ENCODE measurements at regions not wholly inside any gene's neighbourhood (a gene's known extent, or its start where the extent isn't known, plus 50 kb on each side); places are given as distances from the start of the nearest gene placed in this dataset.

DNA sequence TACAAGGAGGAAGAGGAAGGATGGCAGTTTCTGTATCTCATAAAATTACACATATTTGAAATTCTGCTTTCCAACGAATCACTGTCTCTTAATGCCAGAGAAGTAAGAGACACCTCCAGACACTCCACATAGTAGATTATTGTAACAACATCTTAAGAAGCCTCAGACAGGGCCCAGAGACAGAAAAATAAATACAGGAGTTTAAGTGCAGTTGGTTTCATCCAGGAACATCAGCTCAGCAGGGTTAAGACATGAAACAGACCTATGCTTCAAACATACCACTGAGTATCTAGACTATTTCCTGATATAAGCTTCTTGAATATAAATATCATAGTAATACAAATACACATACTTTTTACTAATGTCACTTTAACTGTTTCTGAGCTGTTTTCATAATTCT is 290.3 kb downstream of the ADAMTS20 start:
- Histone ChIP-seq H3K9me3 (no peaks in the 10 kb centered on the region), H3K4me1 (replicated peaks) (no peaks in the 10 kb centered on the region), H3K27me3 (replicated peaks; ENCODE audit: insufficient read depth) (no peaks in the 10 kb centered on the region), H3K4me3 (no peak overlapping the region), H3K36me3 (no peaks in the 10 kb centered on the region), H3K27ac (no peak overlapping the region)
- 48% methylated on average over 1 of the region's 1 CpG for WGBS
- DNase-seq (ENCODE audit: low spot score), result no peak
- intact Hi-C loops (cut with DNase I), result no loop called here
- TF ChIP-seq POLR2A (IDR thresholded peaks at IDR 0.05) (no peak), POLR2AphosphoS5 (IDR thresholded peaks at IDR 0.05) (no peak)
- TF ChIP-seq, protein P1, sequence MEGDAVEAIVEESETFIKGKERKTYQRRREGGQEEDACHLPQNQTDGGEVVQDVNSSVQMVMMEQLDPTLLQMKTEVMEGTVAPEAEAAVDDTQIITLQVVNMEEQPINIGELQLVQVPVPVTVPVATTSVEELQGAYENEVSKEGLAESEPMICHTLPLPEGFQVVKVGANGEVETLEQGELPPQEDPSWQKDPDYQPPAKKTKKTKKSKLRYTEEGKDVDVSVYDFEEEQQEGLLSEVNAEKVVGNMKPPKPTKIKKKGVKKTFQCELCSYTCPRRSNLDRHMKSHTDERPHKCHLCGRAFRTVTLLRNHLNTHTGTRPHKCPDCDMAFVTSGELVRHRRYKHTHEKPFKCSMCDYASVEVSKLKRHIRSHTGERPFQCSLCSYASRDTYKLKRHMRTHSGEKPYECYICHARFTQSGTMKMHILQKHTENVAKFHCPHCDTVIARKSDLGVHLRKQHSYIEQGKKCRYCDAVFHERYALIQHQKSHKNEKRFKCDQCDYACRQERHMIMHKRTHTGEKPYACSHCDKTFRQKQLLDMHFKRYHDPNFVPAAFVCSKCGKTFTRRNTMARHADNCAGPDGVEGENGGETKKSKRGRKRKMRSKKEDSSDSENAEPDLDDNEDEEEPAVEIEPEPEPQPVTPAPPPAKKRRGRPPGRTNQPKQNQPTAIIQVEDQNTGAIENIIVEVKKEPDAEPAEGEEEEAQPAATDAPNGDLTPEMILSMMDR (IDR thresholded peaks at IDR 0.05), result no peak

DNA sequence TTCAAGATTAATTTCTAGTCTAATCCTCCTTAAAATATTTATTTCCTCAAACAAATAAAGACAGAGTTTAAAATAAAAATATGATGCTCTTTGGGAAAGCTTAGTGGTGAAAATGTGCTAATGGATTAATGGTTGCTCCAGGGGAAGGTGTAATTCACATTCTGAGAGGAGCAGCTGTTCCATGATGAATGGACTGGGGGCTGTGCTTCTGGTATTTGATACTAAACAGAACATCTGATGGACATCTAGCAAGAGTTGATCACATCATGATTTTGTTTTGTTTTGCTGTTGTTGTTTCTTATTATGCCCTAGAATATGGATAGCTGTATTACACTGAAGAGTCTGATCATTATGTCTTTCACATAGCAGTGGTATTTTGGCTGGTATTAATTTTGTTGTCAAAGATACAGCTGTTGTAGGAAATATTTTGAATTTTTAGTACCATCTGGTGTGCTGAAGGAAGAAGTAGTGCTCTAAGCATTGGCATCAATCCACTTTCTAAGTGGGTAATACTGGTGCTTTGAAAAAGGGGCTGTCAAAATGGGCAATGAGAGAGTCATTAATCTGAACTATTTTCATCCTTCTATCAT is 296.4 kb downstream of the ADAMTS20 start:
- H3K9me3 ChIP-seq, result no peaks in the 10 kb centered on the region
- no peaks in the 10 kb centered on the region for H3K36me3 ChIP-seq
- TF ChIP-seq POLR2AphosphoS5 (IDR thresholded peaks at IDR 0.05), result no peak
- TF ChIP-seq, protein P1 (IDR thresholded peaks at IDR 0.05), result no peak
- TF ChIP-seq POLR2A (IDR thresholded peaks at IDR 0.05), result no peak
- H3K4me3 ChIP-seq, result no peak overlapping the region
- H3K27ac ChIP-seq, result no peak overlapping the region
- intact Hi-C loops (cut with DNase I), result no loop called here
- no peaks in the 10 kb centered on the region for H3K4me1 ChIP-seq (replicated peaks)
- DNase-seq (ENCODE audit: low spot score), result no peak
- no peaks in the 10 kb centered on the region for H3K27me3 ChIP-seq (replicated peaks; ENCODE audit: insufficient read depth)

DNA sequence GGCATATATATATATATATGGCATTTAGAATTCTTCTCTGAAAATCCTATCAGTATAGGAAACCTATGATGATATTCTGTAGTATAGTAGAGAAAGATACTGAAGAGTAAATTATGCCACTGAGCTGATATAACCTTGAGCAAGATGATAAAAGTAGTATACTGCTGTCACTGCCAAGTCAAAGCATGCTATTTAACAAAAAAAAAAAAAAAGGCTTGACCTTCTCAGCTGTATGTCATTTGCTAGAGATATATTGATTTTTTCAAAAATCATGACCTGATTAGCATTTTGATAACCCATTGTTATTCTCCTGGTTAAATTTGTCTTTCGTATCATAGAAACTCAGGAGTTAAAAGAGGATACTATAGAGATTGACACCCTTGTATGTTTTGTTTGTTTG is 299.4 kb downstream of the ADAMTS20 start:
- H3K27ac ChIP-seq, result no peak overlapping the region
- H3K9me3 ChIP-seq, result no peaks in the 10 kb centered on the region
- H3K36me3 ChIP-seq, result no peaks in the 10 kb centered on the region
- DNase-seq (ENCODE audit: low spot score), result no peak
- H3K4me1 ChIP-seq (replicated peaks), result no peaks in the 10 kb centered on the region
- intact Hi-C loops (cut with DNase I), result no loop called here
- 100% methylated on average over 1 of the region's 1 CpG for WGBS
- TF ChIP-seq POLR2AphosphoS5 (IDR thresholded peaks at IDR 0.05), result no peak
- no peak for TF ChIP-seq POLR2A (IDR thresholded peaks at IDR 0.05)
- TF ChIP-seq, protein P1 (IDR thresholded peaks at IDR 0.05), result no peak
- no peak overlapping the region for H3K4me3 ChIP-seq
- no peaks in the 10 kb centered on the region for H3K27me3 ChIP-seq (replicated peaks; ENCODE audit: insufficient read depth)

DNA sequence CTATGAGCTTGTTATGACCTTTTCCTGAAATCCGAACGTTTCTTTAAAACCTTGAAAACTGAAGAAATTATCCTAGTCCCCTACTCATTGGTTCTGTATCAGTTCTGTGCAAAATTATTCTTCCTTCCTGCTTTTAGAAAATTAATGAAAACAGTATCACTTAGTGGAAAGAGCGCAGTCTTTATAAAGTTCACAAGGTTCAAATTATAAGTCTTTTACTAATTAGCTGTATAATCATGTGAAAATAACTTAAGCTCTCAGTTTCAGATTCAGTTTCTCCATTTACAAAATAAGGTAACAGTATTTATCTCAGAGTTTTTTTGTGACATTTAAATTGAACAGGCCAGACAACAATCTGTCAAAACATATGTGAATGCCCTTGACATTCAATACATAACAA is 306.1 kb downstream of the ADAMTS20 start:
- no peaks in the 10 kb centered on the region for H3K27me3 ChIP-seq (replicated peaks; ENCODE audit: insufficient read depth)
- no peak overlapping the region for H3K4me3 ChIP-seq
- H3K27ac ChIP-seq, result no peak overlapping the region
- WGBS, result 92% methylated on average over 3 of the region's 3 CpGs
- no peaks in the 10 kb centered on the region for H3K9me3 ChIP-seq
- intact Hi-C loops (cut with DNase I), result no loop called here
- H3K36me3 ChIP-seq, result no peaks in the 10 kb centered on the region
- no peaks in the 10 kb centered on the region for H3K4me1 ChIP-seq (replicated peaks)
- no peak for DNase-seq (ENCODE audit: low spot score)
- no peak for TF ChIP-seq POLR2A (IDR thresholded peaks at IDR 0.05)
- TF ChIP-seq, protein P1 (IDR thresholded peaks at IDR 0.05), result no peak
- no peak for TF ChIP-seq POLR2AphosphoS5 (IDR thresholded peaks at IDR 0.05)

DNA sequence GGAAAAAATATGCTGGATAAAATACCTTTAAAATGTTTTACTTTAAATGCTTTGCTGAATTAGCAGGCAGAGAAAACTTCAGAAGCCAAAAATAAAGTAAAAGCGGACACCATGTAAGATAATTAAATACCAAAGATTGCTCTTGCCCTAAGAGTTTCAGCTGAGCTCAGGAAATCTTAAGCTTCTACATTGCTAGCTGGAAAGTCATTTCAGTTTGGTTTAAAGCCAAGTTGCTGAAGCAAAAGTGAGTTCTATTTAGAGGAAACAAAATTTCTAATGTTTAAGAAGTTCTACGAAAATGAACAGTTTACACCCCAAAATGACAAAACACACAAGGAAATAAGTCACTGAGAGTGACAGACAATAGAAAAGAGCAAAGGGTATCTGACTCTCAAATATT is 310.0 kb downstream of the ADAMTS20 start:
- TF ChIP-seq, protein P1 (IDR thresholded peaks at IDR 0.05), result no peak
- no peak for TF ChIP-seq POLR2AphosphoS5 (IDR thresholded peaks at IDR 0.05)
- no peak for TF ChIP-seq POLR2A (IDR thresholded peaks at IDR 0.05)
- intact Hi-C loops (cut with DNase I), result no loop called here
- H3K4me3 ChIP-seq, result no peak overlapping the region
- no peaks in the 10 kb centered on the region for H3K9me3 ChIP-seq
- H3K36me3 ChIP-seq, result no peaks in the 10 kb centered on the region
- DNase-seq (ENCODE audit: low spot score), result no peak
- no peaks in the 10 kb centered on the region for H3K27me3 ChIP-seq (replicated peaks; ENCODE audit: insufficient read depth)
- 75% methylated on average over 2 of the region's 2 CpGs for WGBS
- no peak overlapping the region for H3K27ac ChIP-seq
- H3K4me1 ChIP-seq (replicated peaks), result no peaks in the 10 kb centered on the region

Data from prostate gland (tissue), 2 donors.